AG04450 (cell line): ENCODE measurements at regions not wholly inside any gene's neighbourhood (a gene's known extent, or its start where the extent isn't known, plus 50 kb on each side); places are given as distances from the start of the nearest gene placed in this dataset.

ENCODE experiments used
- CTCF ChIA-PET: fragments of 300-600, 350-600 bp; formaldehyde crosslinking; extraction: SDS; loops from one replicate; lab custom pipeline; 2022; ENCODE audit warnings: antibody characterized with exemption, inconsistent platforms; lab: Charles Lee
- POLR2A ChIA-PET: fragments of 350-600 bp; formaldehyde crosslinking; extraction: SDS; loops from one replicate; lab custom pipeline; 2021; ENCODE audit warnings: antibody characterized with exemption, inconsistent platforms; lab: Yijun Ruan, JAX
- DNase-seq: peaks from one replicate; pipeline ENCODE4 v3.0.0-alpha.2; 2011; ENCODE audit warnings: low read depth, low spot score
- H3K27ac ChIP-seq: one replicate; pipeline ENCODE4 v1.5.1; 2012; ENCODE audit warnings: low read depth, low read length, control low read depth
- H3K27me3 ChIP-seq: one replicate; pipeline ENCODE4 v1.6.0; 2012; ENCODE audit warnings: low read length; ENCODE audit not compliant: control insufficient read depth, insufficient read depth
- H3K4me3 ChIP-seq: 2 replicates; pipeline ENCODE4 v1.5.1; 2011; ENCODE audit warnings: mild to moderate bottlenecking, low read depth, low read length, control low read depth
- H3K9me3 ChIP-seq: 2 replicates; pipeline ENCODE4 v1.5.1; 2012; ENCODE audit warnings: low read length; ENCODE audit not compliant: control insufficient read depth, insufficient read depth
- CTCF ChIP-seq: IDR thresholded peaks from 2 replicates; pipeline ENCODE4 v1.5.1; 2011; ENCODE audit warnings: low read depth, low read length, control low read depth, inconsistent platforms

DNA sequence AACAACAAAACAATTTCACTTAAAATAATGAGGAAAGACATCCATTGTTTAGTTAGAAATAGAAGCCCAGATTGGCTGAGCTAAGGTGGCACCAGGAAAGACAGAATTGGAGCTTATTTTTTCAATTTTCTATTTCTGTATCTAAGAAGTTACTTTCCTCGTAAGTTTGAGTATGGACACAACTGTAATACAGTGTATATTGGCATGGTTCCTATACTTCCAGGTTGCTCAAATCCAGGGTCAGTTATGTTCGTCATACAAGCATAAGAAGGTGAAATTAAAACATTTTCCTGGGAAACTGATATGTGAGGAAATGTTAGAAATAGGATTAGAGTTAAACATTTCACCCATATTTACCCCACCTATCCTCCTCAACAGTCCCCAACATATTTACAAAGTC is 170.4 kb upstream of the AGA start:
- Histone ChIP-seq H3K27me3 (no peaks in the 10 kb centered on the region), H3K9me3 (no peaks in the 10 kb centered on the region), H3K4me3 (no peak overlapping the region), H3K27ac (no peak overlapping the region)
- ChIA-PET POLR2A (no interaction called here), CTCF (no interaction called here)
- DNase-seq, result no peak
- TF ChIP-seq CTCF, result no peak

- no peak for DNase-seq
- Histone ChIP-seq H3K9me3 (no peaks in the 10 kb centered on the region), H3K4me3 (no peak overlapping the region), H3K27ac (no peak overlapping the region), H3K27me3 (no peaks in the 10 kb centered on the region)
- TF ChIP-seq CTCF, result no peak
- CTCF ChIA-PET, result no interaction called here
- POLR2A ChIA-PET, result no interaction called here
These were observed 190.2 kb upstream of the AGA start for GRCh38 chr4:177632481-177632880.

DNA sequence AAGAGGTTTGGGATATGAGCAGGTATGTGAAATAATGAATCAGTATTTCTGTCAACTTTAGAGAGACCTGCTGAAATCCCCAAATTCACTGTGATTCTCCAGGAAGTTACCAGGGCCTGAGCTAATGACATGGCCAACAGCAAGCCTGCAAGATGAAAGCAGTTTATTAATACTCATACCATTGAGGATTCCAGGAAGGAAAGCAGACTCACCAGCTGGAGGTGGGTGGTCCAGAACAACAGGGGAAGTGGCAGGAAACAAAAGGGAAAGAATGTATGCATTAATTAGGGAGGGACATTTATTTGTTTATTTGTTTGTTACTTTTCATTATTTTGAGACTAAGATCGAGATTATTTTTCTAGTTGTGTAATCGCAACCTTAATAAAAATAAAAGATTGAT is 196.6 kb upstream of the AGA start:
- no peak overlapping the region for H3K4me3 ChIP-seq
- no peaks in the 10 kb centered on the region for H3K27me3 ChIP-seq
- no peaks in the 10 kb centered on the region for H3K9me3 ChIP-seq
- ChIA-PET POLR2A (no interaction called here), CTCF (no interaction called here)
- no peak for TF ChIP-seq CTCF
- no peak overlapping the region for H3K27ac ChIP-seq
- DNase-seq, result no peak

- H3K27me3 ChIP-seq, result no peaks in the 10 kb centered on the region
- no peak overlapping the region for H3K4me3 ChIP-seq
- ChIA-PET CTCF (no interaction called here), POLR2A (no interaction called here)
- no peaks in the 10 kb centered on the region for H3K9me3 ChIP-seq
- no peak for TF ChIP-seq CTCF
- no peak overlapping the region for H3K27ac ChIP-seq
- no peak for DNase-seq
These were observed 198.6 kb upstream of the AGA start for GRCh38 chr4:177640864-177641263.

DNA sequence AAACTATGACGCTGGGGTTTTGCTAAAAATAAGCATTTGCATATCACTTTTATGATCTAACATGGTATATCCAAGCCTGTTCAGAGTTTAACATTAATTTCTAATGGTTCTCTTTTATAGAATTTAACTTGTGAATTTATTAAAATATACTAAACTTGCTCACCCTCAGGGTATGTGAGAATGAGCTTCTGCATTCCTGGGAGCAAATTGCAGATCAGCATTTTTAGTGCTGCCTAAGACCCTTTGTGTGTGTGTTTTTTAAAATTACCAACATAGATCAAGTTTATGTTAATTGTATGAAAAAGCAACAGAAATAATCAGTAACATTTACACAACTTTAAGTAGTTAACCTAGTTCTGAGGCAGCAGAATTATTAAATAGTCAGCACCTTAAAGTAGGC is 218.0 kb upstream of the AGA start:
- CTCF ChIA-PET, result no interaction called here
- Histone ChIP-seq H3K27me3 (no peaks in the 10 kb centered on the region), H3K27ac (no peak overlapping the region), H3K9me3 (no peaks in the 10 kb centered on the region), H3K4me3 (no peak overlapping the region)
- POLR2A ChIA-PET, result no interaction called here
- no peak for DNase-seq
- TF ChIP-seq CTCF, result no peak
